Liver (tissue), 3 donors: ENCODE measurements at regions not wholly inside any gene's neighbourhood (a gene's known extent, or its start where the extent isn't known, plus 50 kb on each side); places are given as distances from the start of the nearest gene placed in this dataset.

Experiments used
- CTCF ChIP-seq: fragments of 150-350 bp; IDR thresholded peaks from 2 replicates; pipeline ENCODE4 v1.5.1; 2017; ENCODE audit warnings: improper control_type of control experiment, low read depth, low read length; ENCODE audit not compliant: missing input control
- JUND ChIP-seq, 2 donors: IDR thresholded peaks; 2 replicates each; pipeline ENCODE4 v1.6.1; 2016; ENCODE audit warnings: antibody characterized with exemption in 2 of 2
- MAX ChIP-seq: IDR thresholded peaks from 2 replicates; pipeline ENCODE4 v1.6.1; 2016; ENCODE audit warnings: antibody characterized with exemption
- REST ChIP-seq: IDR thresholded peaks from 2 replicates; pipeline ENCODE4 v1.6.1; 2016; ENCODE audit warnings: antibody characterized with exemption, mild to moderate bottlenecking
- SP1 ChIP-seq: IDR thresholded peaks from 2 replicates; pipeline ENCODE4 v1.6.1; 2018; ENCODE audit warnings: antibody characterized with exemption, mild to moderate bottlenecking
- TAF1 ChIP-seq: conservative IDR thresholded peaks from 2 replicates; pipeline ENCODE4 v1.6.1; 2016; ENCODE audit warnings: antibody characterized with exemption, mild to moderate bottlenecking
- donor health status: healthy.
- donor health status: healthy.

- no peak for TF ChIP-seq CTCF
- no peak for TF ChIP-seq TAF1
- no peak for TF ChIP-seq MAX
- TF ChIP-seq REST = no peak
- no peak for TF ChIP-seq JUND (IDR thresholded peaks at IDR 0.05)
- TF ChIP-seq SP1 = no peak
Observed at GRCh38 chr10:63718006-63718405, 196.8 kb downstream of the REEP3 start.
